ENCODE measurements at regions not wholly inside any gene's neighbourhood (a gene's known extent, or its start where the extent isn't known, plus 50 kb on each side); places are given as distances from the start of the nearest gene placed in this dataset.

- DNase-seq (ENCODE audit: extremely low spot score), result no peak
- no peak for TF ChIP-seq CTCF (IDR thresholded peaks at IDR 0.05; ENCODE audit: control extremely low read depth, extremely low read depth, low read depth, missing control alignments)
- POLR2A ChIA-PET, result no interaction called here
- CTCF ChIA-PET, result interaction anchor here (1.0 kb wide), 1 partner anchor 35 kb away, joined by 3 read pairs; no protein-coding TSS in a partner anchor
These were observed 229.7 kb downstream of the NECTIN3 start for GRCh38 chr3:111301238-111301798.

GRCh38 chr3:111302063-111302462 is 230.4 kb downstream of the NECTIN3 start:
- POLR2A ChIA-PET, result no interaction called here
- CTCF ChIA-PET, result no interaction called here
- TF ChIP-seq CTCF (IDR thresholded peaks at IDR 0.05; ENCODE audit: control extremely low read depth, extremely low read depth, low read depth, missing control alignments), result no peak

GRCh38 chr3:111303760-111304159 is 232.1 kb downstream of the NECTIN3 start:
- ChIA-PET POLR2A (no interaction called here), CTCF (interaction anchor here (1.9 to 2.0 kb wide), 2 partner anchors 10 to 12 kb away, joined by 4 to 6 read pairs; no protein-coding TSS in a partner anchor)
- no peak for DNase-seq (ENCODE audit: extremely low spot score)
- TF ChIP-seq CTCF (IDR thresholded peaks at IDR 0.05; ENCODE audit: control extremely low read depth, extremely low read depth, low read depth, missing control alignments), result no peak

More at GRCh38 chr3:111302063-111302462, 230.4 kb downstream of the NECTIN3 start:
- no peak for DNase-seq (ENCODE audit: extremely low spot score)

- ChIA-PET POLR2A (no interaction called here), CTCF (interaction anchor here (1.5 kb wide), 1 partner anchor 19 kb away, joined by 3 read pairs; no protein-coding TSS in a partner anchor)
- no peak for TF ChIP-seq CTCF (IDR thresholded peaks at IDR 0.05; ENCODE audit: control extremely low read depth, extremely low read depth, low read depth, missing control alignments)
These were observed 234.3 kb upstream of the CD96 start for GRCh38 chr3:111307676-111308075.

GRCh38 chr3:111311126-111311525 is 230.9 kb upstream of the CD96 start:
- ChIA-PET POLR2A (no interaction called here), CTCF (no interaction called here)
- TF ChIP-seq CTCF (IDR thresholded peaks at IDR 0.05; ENCODE audit: control extremely low read depth, extremely low read depth, low read depth, missing control alignments), result no peak
- no peak for DNase-seq (ENCODE audit: extremely low spot score)

More at GRCh38 chr3:111307676-111308075, 234.3 kb upstream of the CD96 start:
- DNase-seq (ENCODE audit: extremely low spot score), result no peak

- no peak for DNase-seq (ENCODE audit: extremely low spot score)
- CTCF ChIA-PET, result no interaction called here
These were observed 230.2 kb upstream of the CD96 start for GRCh38 chr3:111311709-111312235.

More at GRCh38 chr3:111311709-111312235, 230.2 kb upstream of the CD96 start:
- no peak for TF ChIP-seq CTCF (IDR thresholded peaks at IDR 0.05; ENCODE audit: control extremely low read depth, extremely low read depth, low read depth, missing control alignments)
- POLR2A ChIA-PET, result no interaction called here
